PC-9 (cell line): ENCODE measurements at regions not wholly inside any gene's neighbourhood (a gene's known extent, or its start where the extent isn't known, plus 50 kb on each side); places are given as distances from the start of the nearest gene placed in this dataset.

Source experiments
- BruUV-seq: library from RNA; stranded (reverse); fragments of 400-500 nt; replicated peaks from 2 replicates; lab custom pipeline; 2021; lab: Mats Ljungman, UMichigan
- CTCF ChIA-PET: fragments of 300-600 bp; sonication (Branson Sonifier 250); formaldehyde crosslinking; loops from one replicate; lab custom pipeline; 2022; ENCODE audit warnings: antibody characterized with exemption; lab: Charles Lee
- POLR2A ChIA-PET: fragments of 300-600 bp; sonication (Branson Sonifier 250); formaldehyde crosslinking; loops from one replicate; lab custom pipeline; 2022; ENCODE audit warnings: antibody characterized with exemption; ENCODE audit not compliant: unreplicated experiment; lab: Charles Lee
- DNase-seq, 2 experiments: peaks; one replicate each; pipeline versions ENCODE4 v3.0.0 to v3.0.0-alpha.2; 2015 to 2022; ENCODE audit warnings: mixed read lengths in 1 of 2
- H2AFZ ChIP-seq: fragments of 200-600 bp; sonication (generic); 2 replicates; pipeline ENCODE4 v1.8.1; 2017; ENCODE audit warnings: antibody characterized with exemption
- H3F3A ChIP-seq: fragments of 200-600 bp; sonication (generic); 2 replicates; pipeline ENCODE4 v1.8.1; 2017; ENCODE audit warnings: antibody characterized with exemption, mild to moderate bottlenecking, low read depth; ENCODE audit not compliant: insufficient read depth
- H3K27ac ChIP-seq: fragments of 200-600 bp; sonication (generic); 2 replicates; pipeline ENCODE4 v1.6.1; 2016; ENCODE audit warnings: mixed run types
- H3K27me3 ChIP-seq: fragments of 200-600 bp; sonication (generic); 2 replicates; pipeline ENCODE4 v1.6.1; 2016; ENCODE audit warnings: low read depth, mixed run types; ENCODE audit not compliant: insufficient read depth
- H3K36me3 ChIP-seq: fragments of 200-600 bp; sonication (generic); 2 replicates; pipeline ENCODE4 v1.6.1; 2016; ENCODE audit warnings: low read depth, mixed run types
- H3K4me1 ChIP-seq: fragments of 200-600 bp; sonication (generic); replicated peaks from 2 replicates; pipeline ENCODE4 v1.6.1; 2016; ENCODE audit warnings: mixed run types; ENCODE audit not compliant: insufficient read depth
- H3K4me2 ChIP-seq: fragments of 200-600 bp; sonication (generic); 2 replicates; pipeline ENCODE4 v1.6.1; 2017; ENCODE audit warnings: mixed run types
- H3K4me3 ChIP-seq: fragments of 200-600 bp; sonication (generic); 2 replicates; pipeline ENCODE4 v1.6.1; 2016; ENCODE audit warnings: mixed run types
- H3K79me2 ChIP-seq: fragments of 200-600 bp; sonication (generic); 2 replicates; pipeline ENCODE4 v1.6.1; 2017; ENCODE audit warnings: low read depth, mixed run types
- H3K9me2 ChIP-seq: fragments of 200-600 bp; sonication (generic); 2 replicates; pipeline ENCODE4 v1.8.1; 2017; ENCODE audit warnings: mild to moderate bottlenecking; ENCODE audit not compliant: insufficient read depth
- H3K9me3 ChIP-seq: fragments of 200-600 bp; sonication (generic); 2 replicates; pipeline ENCODE4 v1.8.1; 2016; ENCODE audit warnings: low read depth; ENCODE audit not compliant: insufficient read depth
- H4K20me1 ChIP-seq: fragments of 200-600 bp; sonication (generic); 2 replicates; pipeline ENCODE4 v1.8.1; 2017; ENCODE audit not compliant: insufficient read depth
- EZH2 ChIP-seq: fragments of 200-600 bp; sonication (generic); IDR thresholded peaks from 2 replicates; pipeline ENCODE4 v1.8.0; 2017; ENCODE audit warnings: antibody characterized with exemption, low read depth
- intact Hi-C: fragments of 100-400 bp; cut with micrococcal nuclease; formaldehyde crosslinking; loops from one replicate; pipeline ENCODE4 v1.10.0; 2022; ENCODE audit not compliant: unreplicated experiment
- TF ChIP-seq, protein P1 (sequence below): fragments of 200-600 bp; sonication (generic); conservative IDR thresholded peaks from 2 replicates; pipeline ENCODE4 v1.6.1; 2017; ENCODE audit warnings: mixed run types, antibody characterized with exemption, mild to moderate bottlenecking, moderate library complexity

DNA sequence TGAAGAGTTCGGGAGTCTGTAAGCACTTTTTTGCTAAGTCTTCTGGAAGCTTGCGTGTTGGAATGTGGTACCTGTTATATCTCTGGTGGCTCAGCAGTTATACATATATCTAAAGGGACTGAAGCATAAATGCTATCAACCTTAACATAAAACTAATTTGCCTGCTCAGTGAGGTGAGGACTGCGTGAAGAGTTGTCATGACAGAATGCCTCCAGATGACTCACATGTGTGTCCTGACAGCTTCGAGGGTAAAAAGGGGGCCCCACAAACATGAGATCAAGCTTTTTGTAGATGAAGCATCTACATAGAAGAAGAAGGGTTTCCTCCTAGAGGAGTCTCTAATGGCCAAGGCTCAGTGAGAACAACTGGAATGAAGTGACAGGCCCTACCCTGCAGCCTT lies 88.8 kb upstream of the C3orf80 start:
- Histone ChIP-seq H3F3A (peaks cover 11% of the 10 kb centered on the region; the same call in 1 of the 2 replicates), H3K4me2 (no peak overlapping the region), H3K27ac (no peak overlapping the region), H3K36me3 (no peaks in the 10 kb centered on the region), H3K9me2 (0 out of 2 replicates have a peak, but pooled peaks cover 7% of the 10 kb centered on the region), H3K9me3 (no peaks in the 10 kb centered on the region), H3K27me3 (no peaks in the 10 kb centered on the region), H4K20me1 (no peaks in the 10 kb centered on the region), H3K4me1 (peaks cover 24% of the 10 kb centered on the region), H2AFZ (no peak overlapping the region), H3K4me3 (no peak overlapping the region), H3K79me2 (no peaks in the 10 kb centered on the region)
- POLR2A ChIA-PET: interaction anchor here (0.6 kb wide), 1 partner anchor 40 kb away, joined by 9 read pairs; no protein-coding TSS in a partner anchor
- CTCF ChIA-PET: interaction anchor here (0.6 kb wide), 1 partner anchor 206 kb away, joined by 7 read pairs; no protein-coding TSS in a partner anchor
- no TSS peak for BruUV-seq
- TF ChIP-seq EZH2: no peak
- TF ChIP-seq, protein P1, sequence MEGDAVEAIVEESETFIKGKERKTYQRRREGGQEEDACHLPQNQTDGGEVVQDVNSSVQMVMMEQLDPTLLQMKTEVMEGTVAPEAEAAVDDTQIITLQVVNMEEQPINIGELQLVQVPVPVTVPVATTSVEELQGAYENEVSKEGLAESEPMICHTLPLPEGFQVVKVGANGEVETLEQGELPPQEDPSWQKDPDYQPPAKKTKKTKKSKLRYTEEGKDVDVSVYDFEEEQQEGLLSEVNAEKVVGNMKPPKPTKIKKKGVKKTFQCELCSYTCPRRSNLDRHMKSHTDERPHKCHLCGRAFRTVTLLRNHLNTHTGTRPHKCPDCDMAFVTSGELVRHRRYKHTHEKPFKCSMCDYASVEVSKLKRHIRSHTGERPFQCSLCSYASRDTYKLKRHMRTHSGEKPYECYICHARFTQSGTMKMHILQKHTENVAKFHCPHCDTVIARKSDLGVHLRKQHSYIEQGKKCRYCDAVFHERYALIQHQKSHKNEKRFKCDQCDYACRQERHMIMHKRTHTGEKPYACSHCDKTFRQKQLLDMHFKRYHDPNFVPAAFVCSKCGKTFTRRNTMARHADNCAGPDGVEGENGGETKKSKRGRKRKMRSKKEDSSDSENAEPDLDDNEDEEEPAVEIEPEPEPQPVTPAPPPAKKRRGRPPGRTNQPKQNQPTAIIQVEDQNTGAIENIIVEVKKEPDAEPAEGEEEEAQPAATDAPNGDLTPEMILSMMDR: no peak
- intact Hi-C loops: loop anchor here (10.0 kb wide), 1 partner anchor 102 kb away; no protein-coding TSS in a partner anchor
- DNase-seq: no peak

DNA sequence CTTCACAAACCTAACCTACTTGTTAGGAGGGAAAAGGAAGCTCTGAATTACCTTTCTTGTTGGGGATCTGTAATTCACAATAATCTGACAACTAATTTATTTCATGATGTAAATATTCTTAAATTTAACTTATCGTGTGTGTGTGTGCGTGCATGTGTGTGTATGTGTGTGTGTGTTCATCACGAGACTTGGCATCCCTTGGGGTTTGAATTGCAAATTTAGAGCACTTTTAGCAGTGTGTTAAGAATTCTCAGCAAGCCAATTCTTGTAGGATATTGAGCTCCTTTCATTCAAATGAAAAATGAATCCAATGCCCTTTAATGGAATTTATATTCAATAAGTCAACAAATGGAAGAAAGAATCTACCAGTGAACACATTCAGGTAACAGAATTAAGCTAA lies 85.9 kb upstream of the C3orf80 start:
- intact Hi-C loops: loop anchor here (10.0 kb wide), 1 partner anchor 104 kb away; no protein-coding TSS in a partner anchor
- peaks cover 16% of the 10 kb centered on the region for H3K4me1 ChIP-seq
- DNase-seq: no peak
- no TSS peak for BruUV-seq
- ChIA-PET POLR2A (no interaction called here), CTCF (no interaction called here)
- 0 out of 2 replicates have a peak, but pooled peaks cover 7% of the 10 kb centered on the region for H3K9me2 ChIP-seq
- no peak overlapping the region for H3K4me2 ChIP-seq
- no peak overlapping the region for H3K4me3 ChIP-seq
- no peak for TF ChIP-seq EZH2
- TF ChIP-seq, protein P1: no peak
- peaks cover 7% of the 10 kb centered on the region; the same call in 1 of the 2 replicates for H3F3A ChIP-seq
- H3K27me3 ChIP-seq: no peaks in the 10 kb centered on the region
- H2AFZ ChIP-seq: no peak overlapping the region
- H3K27ac ChIP-seq: no peak overlapping the region
- H3K36me3 ChIP-seq: no peaks in the 10 kb centered on the region
- H4K20me1 ChIP-seq: no peaks in the 10 kb centered on the region
- no peaks in the 10 kb centered on the region for H3K9me3 ChIP-seq
- no peaks in the 10 kb centered on the region for H3K79me2 ChIP-seq

DNA sequence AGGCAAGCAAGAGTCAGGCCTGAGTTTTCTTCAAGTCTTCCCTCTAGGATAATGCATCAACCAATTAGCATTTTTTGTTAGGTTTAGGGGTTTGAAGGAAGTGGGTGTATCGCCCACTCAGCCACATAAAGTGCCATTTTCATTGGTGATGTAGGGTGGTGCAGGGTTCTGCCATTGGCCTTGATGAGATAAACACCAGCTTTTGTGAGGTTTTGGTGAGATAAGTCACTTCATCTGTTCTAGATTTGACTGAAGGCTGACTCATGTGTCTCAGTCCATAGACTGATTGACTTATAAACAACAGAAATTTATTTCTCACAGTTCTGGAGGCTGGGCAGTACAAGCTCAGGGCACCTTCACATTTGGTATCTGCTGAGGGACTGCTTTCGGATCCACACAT lies 84.5 kb upstream of the C3orf80 start:
- ChIA-PET POLR2A (no interaction called here), CTCF (no interaction called here)
- H3K27ac ChIP-seq: no peak overlapping the region

More for the DNA sequence above, 84.5 kb upstream of the C3orf80 start:
- Histone ChIP-seq H3K4me3 (no peak overlapping the region), H3F3A (0 out of 2 replicates have a peak, but pooled peaks cover 3% of the 10 kb centered on the region), H3K4me1 (peaks cover 1% of the 10 kb centered on the region), H3K4me2 (no peak overlapping the region), H2AFZ (no peak overlapping the region), H4K20me1 (no peaks in the 10 kb centered on the region), H3K9me3 (no peaks in the 10 kb centered on the region), H3K9me2 (0 out of 2 replicates have a peak, but pooled peaks cover 7% of the 10 kb centered on the region), H3K36me3 (no peaks in the 10 kb centered on the region), H3K27me3 (no peaks in the 10 kb centered on the region), H3K79me2 (no peaks in the 10 kb centered on the region)
- intact Hi-C loops: no loop called here
- BruUV-seq: no TSS peak
- TF ChIP-seq, protein P1: no peak
- TF ChIP-seq EZH2: no peak
- DNase-seq: no peak
